Stimulated activated CD8-positive, alpha-beta memory T cell treated with anti-CD3 and anti-CD28 coated beads, Interleukin-12 subunit alpha, Interleukin-12 subunit beta, amount 100 ng/mL, for 24 hours (primary cell): ENCODE measurements at regions not wholly inside any gene's neighbourhood (a gene's known extent, or its start where the extent isn't known, plus 50 kb on each side); places are given as distances from the start of the nearest gene placed in this dataset.
"Not testable (repeated sequence)": the region's sequence is repeated elsewhere in the genome, so short reads cannot be mapped to it uniquely, and the experiment has no call there.

Experiments used
- DNase-seq: peaks from one replicate; pipeline ENCODE4 v3.0.0-alpha.2; 2020; ENCODE audit errors: extremely low read depth

DNA sequence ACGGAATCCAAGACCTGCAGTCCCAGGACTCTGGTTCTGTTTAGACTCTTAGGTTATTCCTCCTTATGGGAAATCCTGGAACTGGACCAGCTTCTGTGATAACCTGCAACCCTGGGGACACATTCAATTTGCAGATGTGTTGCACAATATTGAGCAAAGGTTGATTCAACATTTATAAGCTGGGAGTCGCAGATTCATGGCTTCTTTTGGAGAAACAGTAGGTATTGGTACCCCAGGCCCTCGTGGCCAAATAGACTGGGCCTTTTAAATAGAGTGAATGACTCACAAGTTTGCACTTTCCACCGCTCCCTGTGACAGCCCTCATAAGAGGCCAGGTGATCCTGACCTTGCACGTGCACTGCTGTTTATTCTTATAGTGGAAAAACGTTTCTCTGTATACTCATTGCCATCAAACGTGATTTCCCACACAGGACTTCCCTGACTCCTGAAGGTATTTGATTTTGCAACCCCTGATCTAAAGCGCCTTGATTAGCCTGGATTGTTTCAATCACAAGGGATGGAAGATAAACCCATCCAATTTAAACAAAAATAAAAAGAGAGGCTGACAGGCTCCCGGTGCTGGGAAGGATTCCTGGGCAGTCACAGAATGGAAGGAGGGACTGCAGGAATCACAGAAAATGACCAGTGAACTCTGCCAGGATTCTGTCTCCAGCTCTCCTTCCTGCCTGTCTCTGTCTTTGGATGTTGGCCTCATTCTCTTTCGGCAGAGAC, 98.0 kb downstream of the VCPKMT start:
- no peak for DNase-seq

DNA sequence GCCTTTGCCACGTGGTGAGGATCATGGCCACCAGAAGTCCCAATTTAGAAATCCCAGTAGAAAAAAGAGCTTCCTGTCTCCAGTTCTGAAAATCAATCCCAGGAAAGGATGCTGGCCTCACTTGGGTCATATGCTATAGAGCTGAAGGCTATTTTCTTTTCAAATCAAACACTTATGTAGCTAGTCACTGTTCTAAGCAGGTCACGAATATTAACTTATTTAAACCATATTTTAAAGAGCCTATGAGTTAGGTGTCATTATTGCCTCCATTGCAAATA, 97.5 kb downstream of the VCPKMT start:
- DNase-seq, result no peak

DNA sequence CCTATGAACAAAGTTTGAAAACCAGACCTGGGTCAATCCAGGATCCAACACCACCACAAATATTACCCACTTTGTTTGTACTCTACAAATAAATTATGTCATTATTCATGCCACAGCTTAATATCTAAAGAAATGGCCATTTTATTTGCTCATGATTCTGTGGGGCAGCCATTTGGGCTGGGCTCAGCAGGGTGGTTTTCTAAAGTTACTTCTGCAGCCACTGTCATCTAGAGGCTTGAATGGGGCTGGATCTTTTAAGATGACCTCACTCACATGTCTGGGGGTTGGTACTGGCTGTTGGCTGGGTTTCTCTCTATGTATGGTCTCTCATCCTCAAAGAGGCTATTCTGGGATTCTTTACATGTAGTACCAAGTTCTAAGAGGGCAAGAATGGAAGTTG, 96.2 kb downstream of the VCPKMT start:
- DNase-seq, result no peak

DNA sequence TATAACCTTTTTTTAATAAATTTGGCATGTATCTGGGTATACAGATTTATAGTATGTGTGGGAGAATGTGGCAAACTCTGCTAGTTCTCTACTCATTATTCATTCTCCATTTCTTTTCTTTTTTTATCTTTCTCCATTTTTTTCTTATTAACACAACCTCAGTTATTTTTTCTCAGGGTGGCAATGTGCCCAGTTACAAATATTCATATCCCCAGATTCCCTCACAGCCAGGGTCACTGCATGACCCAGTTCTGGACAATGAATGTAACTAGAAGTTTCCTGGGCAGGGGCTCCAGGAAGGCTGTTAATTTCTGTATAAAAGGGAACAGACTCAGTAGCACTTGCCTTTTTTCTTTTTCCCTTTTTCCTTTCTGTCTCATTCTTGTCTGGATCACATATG, 95.6 kb downstream of the VCPKMT start:
- no peak for DNase-seq

- DNase-seq, result no peak
These were observed 94.9 kb downstream of the VCPKMT start for GRCh38 chr14:50021261-50022031.

DNA sequence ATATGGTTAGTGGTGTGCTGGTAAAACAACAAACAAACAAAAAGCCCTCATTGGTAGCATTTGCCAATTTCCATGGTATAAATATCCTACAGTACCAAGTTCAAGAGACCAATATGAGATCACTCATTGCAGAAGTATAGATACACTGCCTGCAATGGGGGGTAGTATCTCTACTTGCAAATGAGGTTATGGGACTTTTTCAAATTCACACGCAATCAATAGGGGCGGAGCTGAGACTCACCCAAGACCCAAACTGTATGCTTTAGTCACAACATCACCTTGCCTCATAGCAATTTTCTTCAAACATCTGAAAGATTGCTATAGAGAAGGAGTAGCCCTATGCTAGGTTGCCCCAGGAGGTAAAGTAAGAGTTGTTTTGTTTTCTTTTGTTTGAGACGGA, 93.7 kb downstream of the VCPKMT start:
- no peak for DNase-seq

GRCh38 chr14:50023671-50024490, 92.5 kb downstream of the VCPKMT start:
- DNase-seq, result no peak

- DNase-seq, result no peak
These were observed 91.3 kb downstream of the VCPKMT start for GRCh38 chr14:50025073-50025472.

GRCh38 chr14:50025776-50026175, 90.6 kb downstream of the VCPKMT start:
- DNase-seq, result no peak

DNA sequence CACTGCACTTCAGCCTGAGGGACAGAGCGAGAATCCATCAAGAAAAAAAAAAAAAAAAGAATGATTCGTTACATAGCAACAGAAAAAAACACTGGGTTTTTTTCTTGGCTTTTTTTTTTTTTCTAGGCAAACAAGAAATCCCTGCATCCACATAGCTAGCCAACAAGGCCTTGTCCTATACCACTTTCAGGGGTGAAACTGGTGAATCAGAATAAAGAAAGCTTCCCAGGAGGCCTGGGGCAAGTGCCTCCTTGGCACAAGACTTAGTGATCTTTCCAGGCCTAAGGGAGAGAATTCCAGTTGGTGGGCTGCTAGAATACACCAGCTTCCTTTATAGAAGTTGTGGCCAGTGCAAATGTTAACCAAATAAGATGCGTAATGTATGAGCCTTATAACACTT, 90.0 kb downstream of the VCPKMT start:
- no peak for DNase-seq

GRCh38 chr14:50027816-50028215, 88.6 kb downstream of the VCPKMT start:
- no peak for DNase-seq

DNA sequence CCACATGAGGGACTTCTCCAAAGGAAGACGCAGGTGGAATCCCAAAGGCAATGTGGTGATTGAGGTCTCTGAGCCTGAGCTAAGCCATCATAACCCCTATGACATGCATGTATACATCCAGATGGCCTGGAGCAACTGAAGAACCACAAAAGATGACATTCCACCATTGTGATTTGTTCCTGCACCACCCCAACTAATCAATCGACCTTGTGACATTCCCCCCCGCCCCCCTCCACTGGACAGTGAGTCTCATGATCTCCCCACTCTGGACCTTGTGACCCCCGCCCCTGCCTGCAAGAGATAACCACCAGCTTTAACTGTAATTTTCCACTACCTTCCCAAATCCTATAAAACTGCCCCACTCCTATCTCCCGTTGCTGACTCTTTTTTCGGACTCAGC, 87.9 kb downstream of the VCPKMT start:
- DNase-seq, result no peak

- DNase-seq, result no peak
These were observed 86.3 kb downstream of the VCPKMT start for GRCh38 chr14:50030036-50030435.

DNA sequence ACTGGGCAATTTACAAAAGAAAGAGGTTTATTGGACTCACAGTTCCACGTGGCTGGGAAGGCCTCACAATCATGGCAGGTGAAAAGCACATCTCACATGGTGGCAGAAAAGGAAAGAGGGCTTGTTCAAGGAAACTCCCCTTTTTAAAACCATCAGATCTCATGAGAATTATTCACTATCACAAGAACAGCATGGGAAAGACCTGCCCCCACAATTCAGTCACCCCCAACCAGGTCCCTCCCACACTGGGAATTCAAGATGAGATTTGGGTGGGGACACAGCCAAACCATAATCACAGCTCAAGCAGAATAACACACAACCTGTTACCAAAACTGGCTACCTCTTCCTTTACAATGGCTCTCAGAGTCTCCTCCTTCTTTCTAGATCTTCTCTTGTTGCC, 85.5 kb downstream of the VCPKMT start:
- DNase-seq, result not testable (repeated sequence)

GRCh38 chr14:50031602-50032313, 84.6 kb downstream of the VCPKMT start:
- no peak for DNase-seq

DNA sequence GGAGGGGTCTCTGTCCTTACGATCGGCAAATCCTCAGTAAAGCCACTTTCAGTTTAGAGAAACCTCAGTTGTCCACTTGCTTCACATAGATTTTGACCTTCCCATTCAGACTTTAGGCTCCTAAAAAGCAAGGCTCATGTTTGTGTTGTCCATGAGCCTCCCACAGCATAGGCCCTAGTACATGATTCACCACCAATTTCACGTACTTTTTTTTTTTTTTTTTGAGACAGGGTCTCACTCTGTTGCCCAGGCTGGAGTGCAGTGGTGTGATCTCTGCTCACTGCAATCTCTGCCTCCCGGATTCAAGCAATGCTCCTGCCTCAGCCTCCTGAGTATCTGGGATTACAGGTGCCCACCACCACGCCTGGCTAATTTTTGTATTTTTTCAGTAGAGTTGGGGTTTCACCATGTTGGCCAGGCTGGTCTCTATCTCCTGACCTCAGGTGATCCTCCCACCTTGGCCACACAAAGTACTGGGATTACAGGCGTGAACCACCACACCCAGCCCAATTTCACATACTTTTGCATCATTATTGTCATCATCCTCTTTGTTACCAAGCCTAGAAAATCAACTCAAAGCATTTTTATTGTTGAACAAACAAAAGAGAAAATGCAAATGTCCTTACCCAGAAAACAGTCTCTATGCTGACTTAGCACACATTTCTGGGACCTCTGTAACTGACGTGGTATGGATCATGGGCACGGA, 83.8 kb downstream of the VCPKMT start:
- not testable (repeated sequence) for DNase-seq

GRCh38 chr14:50035214-50035613, 81.2 kb downstream of the VCPKMT start:
- no peak for DNase-seq

- DNase-seq, result no peak
These were observed 80.2 kb downstream of the VCPKMT start for GRCh38 chr14:50036211-50036610.

GRCh38 chr14:50036637-50037036, 79.7 kb downstream of the VCPKMT start:
- DNase-seq, result no peak

DNA sequence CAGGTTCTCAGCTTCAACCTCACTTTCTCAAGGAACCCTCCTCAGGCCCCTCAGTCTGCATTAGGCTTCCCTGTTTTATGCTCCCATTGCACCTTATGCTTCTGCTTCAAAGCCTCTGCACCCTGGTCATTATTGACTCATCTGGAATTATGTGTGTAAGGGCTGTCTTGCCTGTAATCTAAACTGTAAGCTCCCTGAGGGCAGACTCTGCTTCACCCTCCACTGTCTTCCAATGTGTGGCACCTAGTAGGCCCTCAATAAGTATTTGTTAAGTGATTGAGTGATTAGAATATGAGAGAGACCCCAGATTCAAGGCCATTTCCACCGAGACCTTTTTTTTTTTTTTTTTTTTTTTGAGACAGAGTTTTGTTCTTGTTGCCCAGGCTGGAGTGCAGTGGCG, 79.1 kb downstream of the VCPKMT start:
- DNase-seq, result no peak

DNA sequence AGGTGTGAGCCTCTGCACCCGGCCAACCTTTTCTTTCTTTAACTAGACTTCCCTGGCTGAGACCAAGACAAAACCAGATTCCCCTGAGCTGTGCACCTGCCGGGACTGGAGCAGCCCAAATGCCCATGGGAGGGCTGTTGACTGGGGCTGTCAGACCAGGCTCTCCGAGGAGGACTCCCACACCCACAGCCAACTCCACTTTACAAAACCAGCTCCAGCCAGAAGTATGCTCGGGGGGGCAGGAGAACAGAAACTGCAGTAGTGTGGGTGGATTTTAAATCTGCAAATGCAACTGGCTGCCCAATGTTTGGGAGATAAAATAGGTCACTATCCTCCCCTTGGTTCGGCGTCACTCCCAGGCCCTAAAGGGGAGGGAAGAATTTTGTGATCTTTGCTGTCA, 78.5 kb downstream of the VCPKMT start:
- no peak for DNase-seq
